Neuronal stem cell (in vitro differentiated cells): ENCODE measurements at regions not wholly inside any gene's neighbourhood (a gene's known extent, or its start where the extent isn't known, plus 50 kb on each side); places are given as distances from the start of the nearest gene placed in this dataset.

Experiments used
- DNase-seq: peaks from one replicate; pipeline ENCODE4 v3.0.0-alpha.2; 2013; ENCODE audit warnings: low spot score
- H2AFZ ChIP-seq: one replicate; pipeline ENCODE4 v1.6.1; 2013; ENCODE audit warnings: mild to moderate bottlenecking, low read length, inconsistent platforms
- H2AK5ac ChIP-seq: 2 replicates; pipeline ENCODE4 v1.6.1; 2013; ENCODE audit warnings: low read depth, mild to moderate bottlenecking, inconsistent platforms, low read length, moderate library complexity, mixed read lengths
- H2BK120ac ChIP-seq: 2 replicates; pipeline ENCODE4 v1.6.1; 2013; ENCODE audit warnings: low read depth, mild to moderate bottlenecking, inconsistent platforms, low read length, moderate library complexity, mixed read lengths
- H2BK12ac ChIP-seq: one replicate; pipeline ENCODE4 v1.6.1; 2013; ENCODE audit warnings: low read length, inconsistent platforms
- H2BK15ac ChIP-seq: 2 replicates; pipeline ENCODE4 v1.6.1; 2013; ENCODE audit warnings: mild to moderate bottlenecking, low read length, inconsistent platforms, mixed read lengths
- H2BK5ac ChIP-seq: one replicate; pipeline ENCODE4 v1.6.1; 2013; ENCODE audit warnings: inconsistent platforms, mild to moderate bottlenecking, low read length, moderate library complexity
- H3K14ac ChIP-seq: one replicate; pipeline ENCODE4 v1.6.1; 2013; ENCODE audit warnings: low read length, inconsistent platforms
- H3K18ac ChIP-seq: 2 replicates; pipeline ENCODE4 v1.6.1; 2013; ENCODE audit warnings: low read length, inconsistent platforms
- H3K23ac ChIP-seq: 2 replicates; pipeline ENCODE4 v1.6.1; 2013; ENCODE audit warnings: low read depth, mild to moderate bottlenecking, mixed read lengths, low read length, inconsistent platforms; ENCODE audit not compliant: poor library complexity
- H3K27ac ChIP-seq: replicated peaks from 3 replicates; pipeline ENCODE4 v1.5.1; 2013; ENCODE audit warnings: low read length, inconsistent platforms
- H3K27me3 ChIP-seq, 3 experiments: 2 replicates each; pipeline ENCODE4 v1.6.1; 2013; ENCODE audit warnings: low read length in 3 of 3, mild to moderate bottlenecking in 2 of 3, inconsistent platforms in 1 of 3, low read depth in 1 of 3, mixed read lengths in 1 of 3, moderate library complexity in 1 of 3; ENCODE audit not compliant: control insufficient read depth in 3 of 3, insufficient read depth in 3 of 3
- H3K36me3 ChIP-seq, 2 donors: replicated peaks in 1 of 2; 2 replicates each; pipeline ENCODE4 v1.6.1; 2013; ENCODE audit warnings: low read length in 2 of 2; ENCODE audit not compliant: control insufficient read depth in 2 of 2, insufficient read depth in 2 of 2
- H3K4ac ChIP-seq: 2 replicates; pipeline ENCODE4 v1.6.1; 2013; ENCODE audit warnings: inconsistent platforms, mild to moderate bottlenecking, low read length, moderate library complexity
- H3K4me1 ChIP-seq, 2 donors: 1 replicate in 1 of 2; 2 replicates in 1 of 2; pipeline ENCODE4 v1.6.1; 2013; ENCODE audit warnings: low read length in 2 of 2, low read depth in 1 of 2; ENCODE audit not compliant: control insufficient read depth in 2 of 2, insufficient read depth in 1 of 2
- H3K4me2 ChIP-seq: one replicate; pipeline ENCODE4 v1.6.1; 2013; ENCODE audit warnings: mild to moderate bottlenecking, low read length, inconsistent platforms; ENCODE audit not compliant: insufficient read depth, poor library complexity, severe bottlenecking
- H3K4me3 ChIP-seq, 2 donors: 2 replicates each; pipeline ENCODE4 v1.5.1; 2013; ENCODE audit warnings: low read length in 2 of 2, mild to moderate bottlenecking in 2 of 2, inconsistent platforms in 1 of 2, moderate library complexity in 1 of 2
- H3K79me1 ChIP-seq: one replicate; pipeline ENCODE4 v1.6.1; 2013; ENCODE audit warnings: low read depth, mild to moderate bottlenecking, inconsistent platforms, low read length, moderate library complexity
- H3K9ac ChIP-seq: one replicate; pipeline ENCODE4 v1.6.1; 2013; ENCODE audit warnings: mild to moderate bottlenecking, low read depth, low read length, inconsistent platforms; ENCODE audit not compliant: poor library complexity
- H3K9me3 ChIP-seq, 2 donors: replicated peaks in 1 of 2; 2 replicates each; pipeline versions ENCODE3 to v1.6.1; 2013; ENCODE audit warnings: low read length in 2 of 2, mild to moderate bottlenecking in 2 of 2, inconsistent platforms in 1 of 2, low read depth in 1 of 2, mixed read lengths in 1 of 2, moderate library complexity in 1 of 2; ENCODE audit not compliant: control insufficient read depth in 2 of 2, insufficient read depth in 1 of 2
- H4K8ac ChIP-seq: one replicate; pipeline ENCODE4 v1.6.1; 2013; ENCODE audit warnings: low read depth, mild to moderate bottlenecking, inconsistent platforms, low read length, moderate library complexity
- H4K91ac ChIP-seq: one replicate; pipeline ENCODE4 v1.6.1; 2013; ENCODE audit warnings: low read length, low read depth, mild to moderate bottlenecking, inconsistent platforms; ENCODE audit not compliant: poor library complexity
- WGBS, 2 donors: extraction: QIAGEN DNeasy Blood & Tissue Kit; methylation state at CpG; one replicate each; pipeline ENCODE4 v1.1.7; 2013; ENCODE audit warnings: missing lambda C conversion rate in 2 of 2, mixed read lengths in 1 of 2; ENCODE audit not compliant: insufficient read length in 2 of 2, insufficient replicate concordance in 1 of 2; ENCODE audit errors: extremely low coverage in 2 of 2; 5-methylcytosine and 5-hydroxymethylcytosine counted together

GRCh38 chr13:111511805-111512504 is 191.5 kb downstream of the TEX29 start:
- peaks cover 0 to 5% of the 10 kb centered on the region in 2 donors for H3K4me1 ChIP-seq
- peak overlapping the region; percentile 77 for H2BK12ac ChIP-seq
- peak overlapping the region; percentile 85 for H2AK5ac ChIP-seq
- peaks cover 2% of the 10 kb centered on the region for H3K79me1 ChIP-seq
- peak overlapping the region; percentile 32 for H3K9ac ChIP-seq
- H3K27ac ChIP-seq: no peak overlapping the region
- no peak overlapping the region for H2BK120ac ChIP-seq
- H3K4me2 ChIP-seq: no peak overlapping the region
- no peak overlapping the region for H3K4ac ChIP-seq
- H2BK15ac ChIP-seq: peak overlapping the region; percentile 91
- DNase-seq: no peak
- no peak overlapping the region for H3K14ac ChIP-seq
- no peaks in the 10 kb centered on the region for H3K9me3 ChIP-seq
- H3K36me3 ChIP-seq: peaks cover 0 to 2% of the 10 kb centered on the region in 2 donors
- no peak overlapping the region for H3K4me3 ChIP-seq
- no CpG with 5 or more reads among the region's 29 CpGs for WGBS, 2 donors
- peak overlapping the region; percentile 58 for H3K18ac ChIP-seq
- H2BK5ac ChIP-seq: peak overlapping the region; percentile 73
- peaks cover 0 to 3% (median 0%) of the 10 kb centered on the region in 3 experiments for H3K27me3 ChIP-seq
- peak overlapping the region; percentile 45 for H4K8ac ChIP-seq
- peak overlapping the region; percentile 86 for H3K23ac ChIP-seq
- peak overlapping the region; percentile 42 for H4K91ac ChIP-seq
- no peak overlapping the region for H2AFZ ChIP-seq

- no peaks in the 10 kb centered on the region for H3K9me3 ChIP-seq
- H2BK12ac ChIP-seq: no peak overlapping the region
- H3K4me2 ChIP-seq: no peak overlapping the region
- no peak overlapping the region for H2AFZ ChIP-seq
- H3K14ac ChIP-seq: peak overlapping the region; percentile 51
- DNase-seq: no peak
- peak overlapping the region; percentile 91 for H2BK15ac ChIP-seq
- no peak overlapping the region for H2BK5ac ChIP-seq
- H3K79me1 ChIP-seq: peaks cover 2% of the 10 kb centered on the region
- peak overlapping the region; percentile 58 for H3K18ac ChIP-seq
- no CpG with 5 or more reads among the region's 13 CpGs for WGBS, 2 donors
- no peak overlapping the region for H3K4me3 ChIP-seq
- no peak overlapping the region for H3K27ac ChIP-seq
- no peak overlapping the region for H2BK120ac ChIP-seq
- no peak overlapping the region for H3K23ac ChIP-seq
- no peak overlapping the region for H3K4ac ChIP-seq
- H2AK5ac ChIP-seq: peak overlapping the region; percentile 85
- H3K4me1 ChIP-seq: peaks cover 0 to 5% of the 10 kb centered on the region in 2 donors
- H3K36me3 ChIP-seq: peaks cover 0 to 2% of the 10 kb centered on the region in 2 donors
- H3K27me3 ChIP-seq: peaks cover 0 to 3% (median 0%) of the 10 kb centered on the region in 3 experiments
- H3K9ac ChIP-seq: no peak overlapping the region
- no peak overlapping the region for H4K91ac ChIP-seq
- no peak overlapping the region for H4K8ac ChIP-seq
Measured at GRCh38 chr13:111512707-111513106, 192.3 kb downstream of the TEX29 start.

GRCh38 chr13:111513766-111514609 is 193.5 kb downstream of the TEX29 start:
- Histone ChIP-seq H3K14ac (peak overlapping the region; percentile 47), H3K27me3 (peaks cover 0 to 3% (median 0%) of the 10 kb centered on the region in 3 experiments), H3K4me2 (no peak overlapping the region), H2BK120ac (no peak overlapping the region), H3K27ac (no peak overlapping the region), H3K9me3 (no peaks in the 10 kb centered on the region), H3K79me1 (peaks cover 2% of the 10 kb centered on the region), H3K23ac (peak overlapping the region; percentile 17), H3K4me1 (peaks cover 0 to 5% of the 10 kb centered on the region in 2 donors), H2AFZ (no peak overlapping the region), H3K4me3 (no peak overlapping the region), H3K4ac (no peak overlapping the region), H4K91ac (no peak overlapping the region), H2BK5ac (no peak overlapping the region), H2BK15ac (peak overlapping the region; percentile 56), H3K36me3 (peaks cover 0 to 2% of the 10 kb centered on the region in 2 donors), H2BK12ac (no peak overlapping the region), H3K9ac (no peak overlapping the region), H2AK5ac (peak overlapping the region; percentile 77), H3K18ac (peak overlapping the region; percentile 13), H4K8ac (no peak overlapping the region)
- no CpG with 5 or more reads among the region's 31 CpGs for WGBS, 2 donors
- no peak for DNase-seq
